ENCODE measurements at regions not wholly inside any gene's neighbourhood (a gene's known extent, or its start where the extent isn't known, plus 50 kb on each side); places are given as distances from the start of the nearest gene placed in this dataset.

DNA sequence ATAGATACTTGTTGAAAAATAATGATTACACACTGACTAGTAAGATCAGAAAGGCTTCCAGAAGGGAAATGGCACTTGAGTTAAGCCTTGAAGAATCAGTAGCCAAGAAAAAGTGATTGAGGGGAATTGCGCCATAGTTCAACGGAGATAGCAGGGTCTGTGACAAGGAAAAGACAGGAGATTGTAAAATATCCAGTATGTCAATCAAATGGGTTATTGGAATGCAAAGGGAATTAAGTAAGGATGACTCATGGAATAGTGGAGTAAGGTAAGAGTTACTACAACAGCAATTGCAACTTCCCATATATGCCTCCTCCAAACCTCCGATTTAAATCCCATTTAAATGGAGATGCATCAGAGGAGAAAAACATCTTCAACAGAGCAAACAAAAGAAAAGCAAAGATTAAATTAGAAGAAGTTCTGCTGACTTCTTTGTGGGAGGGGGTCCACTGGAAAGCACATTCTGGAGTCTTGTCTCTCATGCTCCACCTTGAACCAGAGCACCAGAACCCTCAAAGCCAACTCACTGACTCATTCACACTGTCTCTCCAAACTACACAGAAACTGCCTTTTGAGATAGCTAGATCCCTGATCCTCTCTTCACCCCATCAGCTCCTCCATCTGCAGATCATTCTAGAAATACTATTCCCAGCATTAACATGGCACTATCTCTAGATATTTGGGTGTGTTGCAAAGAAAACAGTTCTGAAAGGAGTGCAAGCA lies 138.2 kb downstream of the NUAK1 start:
- no peak for TF ChIP-seq POLR2A (IDR thresholded peaks at IDR 0.05)
- TF ChIP-seq, protein P1, sequence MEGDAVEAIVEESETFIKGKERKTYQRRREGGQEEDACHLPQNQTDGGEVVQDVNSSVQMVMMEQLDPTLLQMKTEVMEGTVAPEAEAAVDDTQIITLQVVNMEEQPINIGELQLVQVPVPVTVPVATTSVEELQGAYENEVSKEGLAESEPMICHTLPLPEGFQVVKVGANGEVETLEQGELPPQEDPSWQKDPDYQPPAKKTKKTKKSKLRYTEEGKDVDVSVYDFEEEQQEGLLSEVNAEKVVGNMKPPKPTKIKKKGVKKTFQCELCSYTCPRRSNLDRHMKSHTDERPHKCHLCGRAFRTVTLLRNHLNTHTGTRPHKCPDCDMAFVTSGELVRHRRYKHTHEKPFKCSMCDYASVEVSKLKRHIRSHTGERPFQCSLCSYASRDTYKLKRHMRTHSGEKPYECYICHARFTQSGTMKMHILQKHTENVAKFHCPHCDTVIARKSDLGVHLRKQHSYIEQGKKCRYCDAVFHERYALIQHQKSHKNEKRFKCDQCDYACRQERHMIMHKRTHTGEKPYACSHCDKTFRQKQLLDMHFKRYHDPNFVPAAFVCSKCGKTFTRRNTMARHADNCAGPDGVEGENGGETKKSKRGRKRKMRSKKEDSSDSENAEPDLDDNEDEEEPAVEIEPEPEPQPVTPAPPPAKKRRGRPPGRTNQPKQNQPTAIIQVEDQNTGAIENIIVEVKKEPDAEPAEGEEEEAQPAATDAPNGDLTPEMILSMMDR (IDR thresholded peaks at IDR 0.05) = no peak
- no peak for TF ChIP-seq POLR2AphosphoS5 (IDR thresholded peaks at IDR 0.05)
